HCT116 (cell line): ENCODE measurements at regions not wholly inside any gene's neighbourhood (a gene's known extent, or its start where the extent isn't known, plus 50 kb on each side); places are given as distances from the start of the nearest gene placed in this dataset.

Experiments
- ATAC-seq: fragments of 200-7000 bp; cut with Tn5 transposase; 2 replicates; pipeline ENCODE4 v1.9.1; 2020; ENCODE audit warnings: mild to moderate bottlenecking, moderate library complexity
- BruUV-seq: library from RNA; stranded (reverse); fragments of 400-500 nt; replicated peaks from 2 replicates; lab custom pipeline; 2021; lab: Mats Ljungman, UMichigan
- CTCF ChIA-PET: fragments of 300-600 bp; sonication (Branson Sonifier 250); formaldehyde crosslinking; loops from one replicate; lab custom pipeline; 2021; ENCODE audit warnings: antibody characterized with exemption; lab: Charles Lee
- POLR2A ChIA-PET: fragments of 300-600, 350-600 bp; sonication (Branson Sonifier 250); formaldehyde crosslinking; loops from one replicate; lab custom pipeline; 2021; ENCODE audit warnings: antibody characterized with exemption; lab: Charles Lee
- RAD21 ChIA-PET, 2 experiments: fragments of 300-600 bp; sonication (Branson Sonifier 250); formaldehyde crosslinking; loops; one replicate each; lab custom pipeline; 2023; ENCODE audit warnings: low total read pairs in 2 of 2; ENCODE audit not compliant: uncharacterized antibody in 2 of 2, unreplicated experiment in 2 of 2, low non-redundant PET in 1 of 2; lab: Charles Lee
- DNase-seq: peaks from one replicate; pipeline ENCODE4 v3.0.0-alpha.2; 2010; ENCODE audit warnings: low read depth, low spot score
- H2AFZ ChIP-seq: fragments of 200-600 bp; shearing (Covaris generic), sonication (generic); 2 replicates; pipeline ENCODE4 v1.6.1; 2017; ENCODE audit warnings: low read depth, mixed run types, mixed read lengths, antibody characterized with exemption, low read length; ENCODE audit not compliant: poor library complexity, severe bottlenecking
- H3K27ac ChIP-seq: 2 replicates; pipeline ENCODE4 v1.5.1; 2012; ENCODE audit warnings: low read depth, low read length
- H3K27me3 ChIP-seq: fragments of 200-600 bp; sonication (generic); 2 replicates; pipeline ENCODE4 v1.6.1; 2016; ENCODE audit warnings: mixed run types, low read length, mixed read lengths; ENCODE audit not compliant: insufficient read depth
- H3K36me3 ChIP-seq, 2 experiments: fragments of 200-500 bp in 1 of 2; fragments of 200-600 bp in 1 of 2; sonication (Bioruptor generic) in 1 of 2; sonication (generic) in 1 of 2; 2 replicates each; pipeline versions ENCODE4 v1.5.1 to v1.6.1; 2014 to 2016; ENCODE audit warnings: low read length in 2 of 2, inconsistent platforms in 1 of 2, mixed read lengths in 1 of 2, mixed run types in 1 of 2; ENCODE audit not compliant: insufficient read depth in 2 of 2, control insufficient read depth in 1 of 2
- H3K4me1 ChIP-seq, 2 experiments: fragments of 200-600 bp in 1 of 2; sonication (generic) in 1 of 2; 2 replicates each; pipeline versions ENCODE4 v1.5.1 to v1.6.1; 2012 to 2017; ENCODE audit warnings: low read length in 2 of 2, inconsistent platforms in 1 of 2, mild to moderate bottlenecking in 1 of 2, mixed read lengths in 1 of 2, mixed run types in 1 of 2, moderate library complexity in 1 of 2; ENCODE audit not compliant: insufficient read depth in 2 of 2, control insufficient read depth in 1 of 2
- H3K4me2 ChIP-seq: fragments of 200-600 bp; sonication (generic); 2 replicates; pipeline ENCODE4 v1.6.1; 2017; ENCODE audit warnings: mixed run types, low read length, mixed read lengths
- H3K4me3 ChIP-seq, 2 experiments: fragments of 200-600 bp in 1 of 2; sonication (generic) in 1 of 2; replicated peaks in 1 of 2; 2 replicates each; pipeline ENCODE4 v1.5.1; 2011 to 2016; ENCODE audit warnings: low read length in 2 of 2, control low read depth in 1 of 2, low read depth in 1 of 2, mild to moderate bottlenecking in 1 of 2, mixed read lengths in 1 of 2, mixed run types in 1 of 2
- H3K79me2 ChIP-seq: fragments of 200-600 bp; sonication (generic); 2 replicates; pipeline ENCODE4 v1.6.1; 2017; ENCODE audit warnings: mild to moderate bottlenecking, mixed run types, low read length, moderate library complexity, mixed read lengths; ENCODE audit not compliant: insufficient read depth
- H3K9ac ChIP-seq: fragments of 200-600 bp; sonication (generic); 2 replicates; pipeline ENCODE4 v1.6.1; 2016; ENCODE audit warnings: low read length, mixed read lengths
- H3K9me2 ChIP-seq: fragments of 200-600 bp; sonication (generic), shearing (Covaris generic); 2 replicates; pipeline ENCODE4 v1.6.1; 2017; ENCODE audit warnings: mixed run types, mild to moderate bottlenecking, moderate library complexity; ENCODE audit not compliant: insufficient read depth
- H3K9me3 ChIP-seq, 2 experiments: fragments of 200-500 bp in 1 of 2; fragments of 200-600 bp in 1 of 2; sonication (Bioruptor generic) in 1 of 2; sonication (generic) in 1 of 2; 2 replicates each; pipeline ENCODE4 v1.6.1; 2014 to 2017; ENCODE audit warnings: low read length in 2 of 2, mixed read lengths in 2 of 2, inconsistent platforms in 1 of 2, low read depth in 1 of 2, mild to moderate bottlenecking in 1 of 2, mixed run types in 1 of 2, moderate library complexity in 1 of 2; ENCODE audit not compliant: control insufficient read depth in 1 of 2, insufficient read depth in 1 of 2
- H4K20me1 ChIP-seq: fragments of 200-600 bp; sonication (generic), shearing (Covaris generic); 2 replicates; pipeline ENCODE4 v1.6.1; 2017; ENCODE audit warnings: mixed run types, mild to moderate bottlenecking, moderate library complexity; ENCODE audit not compliant: insufficient read depth
- CTCF ChIP-seq, 3 experiments: fragments of 200-600 bp in 1 of 3; sonication (generic) in 1 of 3; IDR thresholded peaks in 2 of 3; conservative IDR thresholded peaks in 1 of 3; 2 replicates each; pipeline ENCODE4 v1.5.1; 2012 to 2017; ENCODE audit warnings: low read depth in 2 of 3, low read length in 2 of 3, antibody characterized with exemption in 1 of 3, borderline replicate concordance in 1 of 3, control low read depth in 1 of 3, mild to moderate bottlenecking in 1 of 3, mixed read lengths in 1 of 3, mixed run types in 1 of 3, moderate library complexity in 1 of 3; ENCODE audit not compliant: insufficient read depth in 1 of 3
- FOSL1 ChIP-seq: IDR thresholded peaks from 2 replicates; pipeline ENCODE4 v1.6.1; 2012; ENCODE audit warnings: low read depth
- MAX ChIP-seq: IDR thresholded peaks from 2 replicates; pipeline ENCODE4 v1.6.1; 2012
- POLR2A ChIP-seq: IDR thresholded peaks from 2 replicates; pipeline ENCODE4 v1.7.0; 2011; ENCODE audit warnings: borderline replicate concordance; ENCODE audit not compliant: insufficient read depth, insufficient read length; ENCODE audit errors: extremely low read depth
- REST ChIP-seq: IDR thresholded peaks from 2 replicates; pipeline ENCODE4 v1.6.1; 2012; ENCODE audit warnings: low read depth
- SIN3A ChIP-seq: IDR thresholded peaks from 2 replicates; pipeline ENCODE4 v1.6.1; 2012; ENCODE audit warnings: low read depth
- YY1 ChIP-seq: IDR thresholded peaks from 2 replicates; pipeline ENCODE4 v1.6.1; 2011; ENCODE audit warnings: low read length, low read depth, moderate library complexity, mild to moderate bottlenecking; ENCODE audit not compliant: insufficient replicate concordance; ENCODE audit errors: extremely low read depth
- ZBTB33 ChIP-seq: IDR thresholded peaks from 2 replicates; pipeline ENCODE4 v1.6.1; 2011; ENCODE audit warnings: mild to moderate bottlenecking, low read length, moderate library complexity; ENCODE audit not compliant: insufficient replicate concordance; ENCODE audit errors: extremely low read depth
- ZNF274 ChIP-seq: fragments of 200-500 bp; sonication (Bioruptor generic); IDR thresholded peaks from 2 replicates; pipeline ENCODE4 v1.6.1; 2014; ENCODE audit warnings: mild to moderate bottlenecking, low read depth, low read length, inconsistent platforms
- intact Hi-C: fragments of 100-400 bp; cut with micrococcal nuclease; formaldehyde crosslinking; loops from 2 replicates; pipeline ENCODE4 v1.10.0; 2022

- H3K9me3 ChIP-seq: no peaks in the 10 kb centered on the region
- no peak for DNase-seq
- H2AFZ ChIP-seq: no peak overlapping the region
- H3K9me2 ChIP-seq: no peaks in the 10 kb centered on the region
- H3K79me2 ChIP-seq: no peaks in the 10 kb centered on the region
- H3K36me3 ChIP-seq: no peaks in the 10 kb centered on the region
- no peak overlapping the region for H3K4me3 ChIP-seq
- no peaks in the 10 kb centered on the region for H4K20me1 ChIP-seq
- no peak overlapping the region for H3K9ac ChIP-seq
- no peak overlapping the region for H3K27ac ChIP-seq
- no peaks in the 10 kb centered on the region for H3K4me1 ChIP-seq
- CTCF ChIA-PET: no interaction called here
- H3K4me2 ChIP-seq: no peak overlapping the region
- peak; percentile 77 for ATAC-seq
- RAD21 ChIA-PET: no interaction called here
- intact Hi-C loops: no loop called here
- no peaks in the 10 kb centered on the region for H3K27me3 ChIP-seq
- TF ChIP-seq ZNF274 (no peak), POLR2A (no peak), CTCF (IDR thresholded peaks at IDR 0.05 in 2 of 3, conservative IDR thresholded peaks at IDR 0.05 in 1 of 3; ENCODE audit: borderline replicate concordance in 1 of 3, insufficient read depth in 1 of 3, low read depth in 2 of 3, low read length in 2 of 3) (peak in 2 of 3 experiments; percentile 29 to 33; a peak in 4 of 6 replicates)
- TF ChIP-seq, all 23 proteins: peak for 1
- POLR2A ChIA-PET: no interaction called here
- no TSS peak for BruUV-seq
These were observed 133.9 kb upstream of the IVNS1ABP start for GRCh38 chr1:185450917-185451316.

- ChIA-PET POLR2A (no interaction called here), RAD21 (no interaction called here)
These were observed 133.2 kb upstream of the IVNS1ABP start for GRCh38 chr1:185450060-185450788.

More at GRCh38 chr1:185450060-185450788, 133.2 kb upstream of the IVNS1ABP start:
- H2AFZ ChIP-seq: no peak overlapping the region
- H3K4me1 ChIP-seq: no peaks in the 10 kb centered on the region
- no peak for DNase-seq
- no peak overlapping the region for H3K4me3 ChIP-seq
- H3K27ac ChIP-seq: no peak overlapping the region
- BruUV-seq: no TSS peak
- no peaks in the 10 kb centered on the region for H3K36me3 ChIP-seq
- TF ChIP-seq ZNF274 (no peak), YY1 (no peak), REST (no peak), ZBTB33 (no peak), SIN3A (no peak), FOSL1 (no peak), MAX (no peak)
- intact Hi-C loops: no loop called here
- H3K79me2 ChIP-seq: no peaks in the 10 kb centered on the region
- H3K4me2 ChIP-seq: no peak overlapping the region
- H3K9me3 ChIP-seq: no peaks in the 10 kb centered on the region
- H4K20me1 ChIP-seq: no peaks in the 10 kb centered on the region
- no peaks in the 10 kb centered on the region for H3K9me2 ChIP-seq
- no peak for ATAC-seq
- CTCF ChIA-PET: no interaction called here
- H3K27me3 ChIP-seq: no peaks in the 10 kb centered on the region
- H3K9ac ChIP-seq: no peak overlapping the region
